HG03280 (cell line): ENCODE measurements at regions not wholly inside any gene's neighbourhood (a gene's known extent, or its start where the extent isn't known, plus 50 kb on each side); places are given as distances from the start of the nearest gene placed in this dataset.
"Not testable (repeated sequence)": the region's sequence is repeated elsewhere in the genome, so short reads cannot be mapped to it uniquely, and the experiment has no call there.

Source experiments
- ATAC-seq: cut with Tn5 transposase; IDR thresholded peaks from one replicate; pipeline ENCODE4 v1.9.1; 2021; ENCODE audit warnings: mild to moderate bottlenecking, moderate library complexity; ENCODE audit not compliant: unreplicated experiment

- ATAC-seq: no peak
Measured at GRCh38 chr1:229159668-229160544, 111.0 kb upstream of the RAB4A start.

- no peak for ATAC-seq
Measured at GRCh38 chr1:229161740-229162139, 109.2 kb upstream of the RAB4A start.

GRCh38 chr1:229162825-229163515, 107.9 kb upstream of the RAB4A start:
- ATAC-seq: no peak

GRCh38 chr1:229164348-229164747, 106.6 kb upstream of the RAB4A start:
- no peak for ATAC-seq

- ATAC-seq: no peak
Measured at GRCh38 chr1:229164836-229165735, 105.8 kb upstream of the RAB4A start.

GRCh38 chr1:229167318-229167717, 103.6 kb upstream of the RAB4A start:
- no peak for ATAC-seq

GRCh38 chr1:229169399-229169798, 101.5 kb upstream of the RAB4A start:
- no peak for ATAC-seq

- ATAC-seq: no peak
Measured at GRCh38 chr1:229170274-229170673, 100.6 kb upstream of the RAB4A start.

- ATAC-seq: no peak
Measured at GRCh38 chr1:229170778-229171505, 100.0 kb upstream of the RAB4A start.

- no peak for ATAC-seq
Measured at GRCh38 chr1:229171934-229172333, 99.0 kb upstream of the RAB4A start.

- not testable (repeated sequence) for ATAC-seq
Measured at GRCh38 chr1:229173491-229174476, 97.1 kb upstream of the RAB4A start.

- not testable (repeated sequence) for ATAC-seq
Measured at GRCh38 chr1:229175297-229175696, 95.6 kb upstream of the RAB4A start.

GRCh38 chr1:229176457-229176856, 94.5 kb upstream of the RAB4A start:
- not testable (repeated sequence) for ATAC-seq

GRCh38 chr1:229180161-229180560, 90.8 kb upstream of the RAB4A start:
- no peak for ATAC-seq

- no peak for ATAC-seq
Measured at GRCh38 chr1:229181419-229181818, 89.5 kb upstream of the RAB4A start.

- ATAC-seq: no peak
Measured at GRCh38 chr1:229183588-229183987, 87.3 kb upstream of the RAB4A start.

- ATAC-seq: no peak
Measured at GRCh38 chr1:229184066-229184465, 86.8 kb upstream of the RAB4A start.

GRCh38 chr1:229185963-229186362, 84.9 kb upstream of the RAB4A start:
- ATAC-seq: no peak

- peak; percentile 75 for ATAC-seq
Measured at GRCh38 chr1:229186373-229187056, 84.4 kb upstream of the RAB4A start.
